ENCODE measurements at regions not wholly inside any gene's neighbourhood (a gene's known extent, or its start where the extent isn't known, plus 50 kb on each side); places are given as distances from the start of the nearest gene placed in this dataset.

DNA sequence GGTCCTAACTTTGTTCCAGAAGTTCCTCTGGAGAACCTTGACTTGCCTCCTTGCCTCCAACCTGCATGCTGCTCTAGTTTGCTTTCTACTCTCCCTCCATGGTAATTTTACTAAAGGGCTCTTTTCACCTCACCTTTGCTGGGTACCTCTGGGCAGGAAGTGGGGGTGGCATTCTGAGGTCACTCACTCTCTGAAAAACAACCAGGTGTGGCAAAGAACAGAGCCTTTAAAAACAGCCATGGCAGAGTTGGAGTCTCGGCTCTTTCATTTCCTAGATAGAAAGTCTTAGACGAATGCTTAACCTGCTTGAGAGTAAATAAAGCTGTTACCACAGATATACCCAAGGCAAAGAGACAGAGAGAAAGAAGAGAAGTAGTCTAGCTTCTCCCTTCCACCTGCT, 827.9 kb downstream of the BCL11B start:
- TF ChIP-seq TAF1 (IDR thresholded peaks at IDR 0.05; ENCODE audit: borderline replicate concordance, low read depth, low read length), result no peak
- TF ChIP-seq, protein P1, sequence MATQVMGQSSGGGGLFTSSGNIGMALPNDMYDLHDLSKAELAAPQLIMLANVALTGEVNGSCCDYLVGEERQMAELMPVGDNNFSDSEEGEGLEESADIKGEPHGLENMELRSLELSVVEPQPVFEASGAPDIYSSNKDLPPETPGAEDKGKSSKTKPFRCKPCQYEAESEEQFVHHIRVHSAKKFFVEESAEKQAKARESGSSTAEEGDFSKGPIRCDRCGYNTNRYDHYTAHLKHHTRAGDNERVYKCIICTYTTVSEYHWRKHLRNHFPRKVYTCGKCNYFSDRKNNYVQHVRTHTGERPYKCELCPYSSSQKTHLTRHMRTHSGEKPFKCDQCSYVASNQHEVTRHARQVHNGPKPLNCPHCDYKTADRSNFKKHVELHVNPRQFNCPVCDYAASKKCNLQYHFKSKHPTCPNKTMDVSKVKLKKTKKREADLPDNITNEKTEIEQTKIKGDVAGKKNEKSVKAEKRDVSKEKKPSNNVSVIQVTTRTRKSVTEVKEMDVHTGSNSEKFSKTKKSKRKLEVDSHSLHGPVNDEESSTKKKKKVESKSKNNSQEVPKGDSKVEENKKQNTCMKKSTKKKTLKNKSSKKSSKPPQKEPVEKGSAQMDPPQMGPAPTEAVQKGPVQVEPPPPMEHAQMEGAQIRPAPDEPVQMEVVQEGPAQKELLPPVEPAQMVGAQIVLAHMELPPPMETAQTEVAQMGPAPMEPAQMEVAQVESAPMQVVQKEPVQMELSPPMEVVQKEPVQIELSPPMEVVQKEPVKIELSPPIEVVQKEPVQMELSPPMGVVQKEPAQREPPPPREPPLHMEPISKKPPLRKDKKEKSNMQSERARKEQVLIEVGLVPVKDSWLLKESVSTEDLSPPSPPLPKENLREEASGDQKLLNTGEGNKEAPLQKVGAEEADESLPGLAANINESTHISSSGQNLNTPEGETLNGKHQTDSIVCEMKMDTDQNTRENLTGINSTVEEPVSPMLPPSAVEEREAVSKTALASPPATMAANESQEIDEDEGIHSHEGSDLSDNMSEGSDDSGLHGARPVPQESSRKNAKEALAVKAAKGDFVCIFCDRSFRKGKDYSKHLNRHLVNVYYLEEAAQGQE (IDR thresholded peaks at IDR 0.05; ENCODE audit: low read depth, low read length), result no peak

Measured in SK-N-SH (cell line).